DND-41 (cell line): ENCODE measurements at regions not wholly inside any gene's neighbourhood (a gene's known extent, or its start where the extent isn't known, plus 50 kb on each side); places are given as distances from the start of the nearest gene placed in this dataset.

Source experiments
- ATAC-seq: fragments of 200-7000 bp; cut with Tn5 transposase; 3 replicates; pipeline ENCODE4 v1.9.1; 2021; ENCODE audit warnings: low read depth; ENCODE audit not compliant: insufficient read depth
- DNase-seq: peaks from one replicate; pipeline ENCODE4 v3.0.0-alpha.2; 2020
- H2AFZ ChIP-seq: 2 replicates; pipeline ENCODE4 v1.6.0; 2012; ENCODE audit warnings: low read depth, low read length
- H3K27ac ChIP-seq: 2 replicates; pipeline ENCODE4 v1.5.1; 2012; ENCODE audit warnings: low read length, inconsistent platforms
- H3K27me3 ChIP-seq: fragments of 200-600 bp; sonication (generic); 2 replicates; pipeline ENCODE4 v1.6.0; 2012; ENCODE audit warnings: low read length, mild to moderate bottlenecking, inconsistent platforms; ENCODE audit not compliant: insufficient read depth, poor library complexity
- H3K36me3 ChIP-seq: 2 replicates; pipeline ENCODE4 v1.5.1; 2012; ENCODE audit warnings: low read length, inconsistent platforms; ENCODE audit not compliant: insufficient read depth
- H3K4me1 ChIP-seq: 2 replicates; pipeline ENCODE4 v1.5.1; 2012; ENCODE audit warnings: mild to moderate bottlenecking, low read length; ENCODE audit not compliant: insufficient read depth
- H3K4me2 ChIP-seq: 2 replicates; pipeline ENCODE4 v1.6.0; 2012; ENCODE audit warnings: mild to moderate bottlenecking, moderate library complexity, low read length, inconsistent platforms; ENCODE audit not compliant: insufficient read depth
- H3K4me3 ChIP-seq, 2 experiments: fragments of 200-600 bp in 1 of 2; shearing (Covaris generic) in 1 of 2; 2 replicates each; pipeline ENCODE4 v1.5.1; 2012 to 2016; ENCODE audit warnings: inconsistent platforms in 2 of 2, low read length in 2 of 2, mild to moderate bottlenecking in 2 of 2, low read depth in 1 of 2, moderate library complexity in 1 of 2
- H3K79me2 ChIP-seq: 2 replicates; pipeline ENCODE4 v1.6.0; 2012; ENCODE audit warnings: low read length, inconsistent platforms; ENCODE audit not compliant: insufficient read depth
- H3K9ac ChIP-seq: 2 replicates; pipeline ENCODE4 v1.6.0; 2012; ENCODE audit warnings: low read depth, mild to moderate bottlenecking, inconsistent platforms, low read length, moderate library complexity
- H3K9me3 ChIP-seq: 2 replicates; pipeline ENCODE4 v1.5.1; 2012; ENCODE audit warnings: low read length, moderate library complexity, mild to moderate bottlenecking, inconsistent platforms; ENCODE audit not compliant: insufficient read depth, severe bottlenecking
- H4K20me1 ChIP-seq: 2 replicates; pipeline ENCODE4 v1.6.0; 2012; ENCODE audit warnings: low read length; ENCODE audit not compliant: insufficient read depth
- CTCF ChIP-seq: IDR thresholded peaks from 2 replicates; pipeline ENCODE4 v1.5.1; 2012; ENCODE audit warnings: borderline replicate concordance, low read length, moderate library complexity, mild to moderate bottlenecking; ENCODE audit not compliant: poor library complexity, severe bottlenecking; ENCODE audit errors: extremely low read depth
- EZH2 ChIP-seq: IDR thresholded peaks from 3 replicates; pipeline ENCODE4 v1.6.1; 2012; ENCODE audit warnings: borderline replicate concordance, low read depth, mild to moderate bottlenecking, moderate library complexity, low read length, inconsistent platforms; ENCODE audit not compliant: severe bottlenecking

DNA sequence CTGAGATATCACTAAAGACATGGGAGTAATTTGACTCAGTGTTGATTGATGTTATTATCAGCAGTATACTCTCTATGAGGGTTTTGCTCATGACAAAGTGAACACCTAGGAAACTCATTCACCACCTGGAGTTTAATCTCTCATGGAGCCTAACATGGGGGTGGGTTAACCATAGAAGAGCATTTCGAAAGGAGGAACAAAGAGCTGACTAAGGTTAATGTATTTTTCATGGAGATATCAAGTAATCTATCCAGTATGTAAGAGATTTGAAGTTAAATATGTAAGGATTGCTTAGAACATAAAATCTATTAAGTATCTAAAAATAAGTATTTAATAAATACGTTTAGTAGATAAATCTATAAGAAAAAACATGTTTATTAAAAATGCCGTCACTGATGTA is 917.8 kb downstream of the EPHA4 start:
- no peak for TF ChIP-seq CTCF
- no peak for TF ChIP-seq EZH2
- ATAC-seq (no peak), DNase-seq (no peak)
- no peaks in the 10 kb centered on the region for H3K4me1 ChIP-seq
- H3K4me2 ChIP-seq: no peak overlapping the region
- no peaks in the 10 kb centered on the region for H3K9me3 ChIP-seq
- H4K20me1 ChIP-seq: no peaks in the 10 kb centered on the region
- H3K79me2 ChIP-seq: no peaks in the 10 kb centered on the region
- H3K36me3 ChIP-seq: no peaks in the 10 kb centered on the region
- H3K27ac ChIP-seq: no peak overlapping the region
- no peak overlapping the region for H3K4me3 ChIP-seq
- no peak overlapping the region for H3K9ac ChIP-seq
- no peak overlapping the region for H2AFZ ChIP-seq
- no peaks in the 10 kb centered on the region for H3K27me3 ChIP-seq

- H4K20me1 ChIP-seq: no peaks in the 10 kb centered on the region
- TF ChIP-seq EZH2 (no peak), CTCF (no peak)
- no peaks in the 10 kb centered on the region for H3K4me1 ChIP-seq
- H3K79me2 ChIP-seq: no peaks in the 10 kb centered on the region
- no peak overlapping the region for H2AFZ ChIP-seq
- no peak overlapping the region for H3K9ac ChIP-seq
- ATAC-seq: no peak
- no peaks in the 10 kb centered on the region for H3K27me3 ChIP-seq
- no peak overlapping the region for H3K4me2 ChIP-seq
- no peaks in the 10 kb centered on the region for H3K9me3 ChIP-seq
- H3K27ac ChIP-seq: no peak overlapping the region
- no peak overlapping the region for H3K4me3 ChIP-seq
- no peak for DNase-seq
- no peaks in the 10 kb centered on the region for H3K36me3 ChIP-seq
Observed at GRCh38 chr2:220660277-220661145, 911.6 kb downstream of the EPHA4 start.

DNA sequence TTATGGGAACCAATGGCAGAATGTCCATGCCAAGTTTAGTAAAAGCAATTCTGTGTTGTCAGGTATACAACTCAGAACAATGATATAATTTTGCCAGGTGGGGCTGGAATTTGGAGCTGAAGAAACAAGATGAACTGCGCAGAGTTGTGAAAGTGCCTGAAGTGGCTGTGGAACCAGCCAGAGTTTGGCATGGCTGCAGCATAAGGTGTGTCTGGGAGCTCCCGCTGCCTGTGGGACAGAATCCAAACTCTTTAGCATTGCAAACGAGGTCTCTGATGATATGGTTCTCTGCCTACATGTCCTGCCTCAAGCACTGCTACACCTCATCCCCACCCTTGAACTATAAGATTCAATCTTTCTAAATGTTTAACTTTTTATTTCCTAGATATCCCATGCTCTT is 909.7 kb downstream of the EPHA4 start:
- Histone ChIP-seq H3K4me2 (no peak overlapping the region), H3K4me3 (no peak overlapping the region), H4K20me1 (no peaks in the 10 kb centered on the region), H3K36me3 (no peaks in the 10 kb centered on the region), H2AFZ (no peak overlapping the region), H3K9ac (no peak overlapping the region), H3K9me3 (no peaks in the 10 kb centered on the region), H3K27ac (no peak overlapping the region), H3K79me2 (no peaks in the 10 kb centered on the region), H3K4me1 (no peaks in the 10 kb centered on the region), H3K27me3 (no peaks in the 10 kb centered on the region)
- no peak for DNase-seq
- TF ChIP-seq CTCF (no peak), EZH2 (no peak)
- no peak for ATAC-seq
